HCT116 (cell line): ENCODE measurements at regions not wholly inside any gene's neighbourhood (a gene's known extent, or its start where the extent isn't known, plus 50 kb on each side); places are given as distances from the start of the nearest gene placed in this dataset.

ENCODE experiments used
- ATAC-seq: fragments of 200-7000 bp; cut with Tn5 transposase; 2 replicates; pipeline ENCODE4 v1.9.1; 2020; ENCODE audit warnings: mild to moderate bottlenecking, moderate library complexity
- BruUV-seq: library from RNA; stranded (reverse); fragments of 400-500 nt; replicated peaks from 2 replicates; lab custom pipeline; 2021; lab: Mats Ljungman, UMichigan
- CTCF ChIA-PET: fragments of 300-600 bp; sonication (Branson Sonifier 250); formaldehyde crosslinking; loops from one replicate; lab custom pipeline; 2021; ENCODE audit warnings: antibody characterized with exemption; lab: Charles Lee
- POLR2A ChIA-PET: fragments of 300-600, 350-600 bp; sonication (Branson Sonifier 250); formaldehyde crosslinking; loops from one replicate; lab custom pipeline; 2021; ENCODE audit warnings: antibody characterized with exemption; lab: Charles Lee
- RAD21 ChIA-PET, 2 experiments: fragments of 300-600 bp; sonication (Branson Sonifier 250); formaldehyde crosslinking; loops; one replicate each; lab custom pipeline; 2023; ENCODE audit warnings: low total read pairs in 2 of 2; ENCODE audit not compliant: uncharacterized antibody in 2 of 2, unreplicated experiment in 2 of 2, low non-redundant PET in 1 of 2; lab: Charles Lee
- DNase-seq: peaks from one replicate; pipeline ENCODE4 v3.0.0-alpha.2; 2010; ENCODE audit warnings: low read depth, low spot score
- H2AFZ ChIP-seq: fragments of 200-600 bp; shearing (Covaris generic), sonication (generic); 2 replicates; pipeline ENCODE4 v1.6.1; 2017; ENCODE audit warnings: low read depth, mixed run types, mixed read lengths, antibody characterized with exemption, low read length; ENCODE audit not compliant: poor library complexity, severe bottlenecking
- H3K27ac ChIP-seq: 2 replicates; pipeline ENCODE4 v1.5.1; 2012; ENCODE audit warnings: low read depth, low read length
- H3K27me3 ChIP-seq: fragments of 200-600 bp; sonication (generic); 2 replicates; pipeline ENCODE4 v1.6.1; 2016; ENCODE audit warnings: mixed run types, low read length, mixed read lengths; ENCODE audit not compliant: insufficient read depth
- H3K36me3 ChIP-seq, 2 experiments: fragments of 200-500 bp in 1 of 2; fragments of 200-600 bp in 1 of 2; sonication (Bioruptor generic) in 1 of 2; sonication (generic) in 1 of 2; 2 replicates each; pipeline versions ENCODE4 v1.5.1 to v1.6.1; 2014 to 2016; ENCODE audit warnings: low read length in 2 of 2, inconsistent platforms in 1 of 2, mixed read lengths in 1 of 2, mixed run types in 1 of 2; ENCODE audit not compliant: insufficient read depth in 2 of 2, control insufficient read depth in 1 of 2
- H3K4me1 ChIP-seq, 2 experiments: fragments of 200-600 bp in 1 of 2; sonication (generic) in 1 of 2; 2 replicates each; pipeline versions ENCODE4 v1.5.1 to v1.6.1; 2012 to 2017; ENCODE audit warnings: low read length in 2 of 2, inconsistent platforms in 1 of 2, mild to moderate bottlenecking in 1 of 2, mixed read lengths in 1 of 2, mixed run types in 1 of 2, moderate library complexity in 1 of 2; ENCODE audit not compliant: insufficient read depth in 2 of 2, control insufficient read depth in 1 of 2
- H3K4me2 ChIP-seq: fragments of 200-600 bp; sonication (generic); 2 replicates; pipeline ENCODE4 v1.6.1; 2017; ENCODE audit warnings: mixed run types, low read length, mixed read lengths
- H3K4me3 ChIP-seq, 2 experiments: fragments of 200-600 bp in 1 of 2; sonication (generic) in 1 of 2; replicated peaks in 1 of 2; 2 replicates each; pipeline ENCODE4 v1.5.1; 2011 to 2016; ENCODE audit warnings: low read length in 2 of 2, control low read depth in 1 of 2, low read depth in 1 of 2, mild to moderate bottlenecking in 1 of 2, mixed read lengths in 1 of 2, mixed run types in 1 of 2
- H3K79me2 ChIP-seq: fragments of 200-600 bp; sonication (generic); 2 replicates; pipeline ENCODE4 v1.6.1; 2017; ENCODE audit warnings: mild to moderate bottlenecking, mixed run types, low read length, moderate library complexity, mixed read lengths; ENCODE audit not compliant: insufficient read depth
- H3K9ac ChIP-seq: fragments of 200-600 bp; sonication (generic); 2 replicates; pipeline ENCODE4 v1.6.1; 2016; ENCODE audit warnings: low read length, mixed read lengths
- H3K9me2 ChIP-seq: fragments of 200-600 bp; sonication (generic), shearing (Covaris generic); 2 replicates; pipeline ENCODE4 v1.6.1; 2017; ENCODE audit warnings: mixed run types, mild to moderate bottlenecking, moderate library complexity; ENCODE audit not compliant: insufficient read depth
- H3K9me3 ChIP-seq, 2 experiments: fragments of 200-500 bp in 1 of 2; fragments of 200-600 bp in 1 of 2; sonication (Bioruptor generic) in 1 of 2; sonication (generic) in 1 of 2; 2 replicates each; pipeline ENCODE4 v1.6.1; 2014 to 2017; ENCODE audit warnings: low read length in 2 of 2, mixed read lengths in 2 of 2, inconsistent platforms in 1 of 2, low read depth in 1 of 2, mild to moderate bottlenecking in 1 of 2, mixed run types in 1 of 2, moderate library complexity in 1 of 2; ENCODE audit not compliant: control insufficient read depth in 1 of 2, insufficient read depth in 1 of 2
- H4K20me1 ChIP-seq: fragments of 200-600 bp; sonication (generic), shearing (Covaris generic); 2 replicates; pipeline ENCODE4 v1.6.1; 2017; ENCODE audit warnings: mixed run types, mild to moderate bottlenecking, moderate library complexity; ENCODE audit not compliant: insufficient read depth
- CEBPB ChIP-seq: IDR thresholded peaks from 2 replicates; pipeline ENCODE4 v1.6.1; 2012; ENCODE audit warnings: low read depth
- EZH2phosphoT487 ChIP-seq: fragments of 200-600 bp; IDR thresholded peaks from 2 replicates; pipeline ENCODE4 v1.6.1; 2018; ENCODE audit warnings: antibody characterized with exemption, borderline replicate concordance
- JUND ChIP-seq: IDR thresholded peaks from 2 replicates; pipeline ENCODE4 v1.6.1; 2012
- POLR2A ChIP-seq: IDR thresholded peaks from 2 replicates; pipeline ENCODE4 v1.7.0; 2011; ENCODE audit warnings: borderline replicate concordance; ENCODE audit not compliant: insufficient read depth, insufficient read length; ENCODE audit errors: extremely low read depth
- SIN3A ChIP-seq: IDR thresholded peaks from 2 replicates; pipeline ENCODE4 v1.6.1; 2012; ENCODE audit warnings: low read depth
- SRF ChIP-seq: IDR thresholded peaks from 2 replicates; pipeline ENCODE4 v1.6.1; 2012; ENCODE audit warnings: low read depth
- ZNF274 ChIP-seq: fragments of 200-500 bp; sonication (Bioruptor generic); IDR thresholded peaks from 2 replicates; pipeline ENCODE4 v1.6.1; 2014; ENCODE audit warnings: mild to moderate bottlenecking, low read depth, low read length, inconsistent platforms
- intact Hi-C: fragments of 100-400 bp; cut with micrococcal nuclease; formaldehyde crosslinking; loops from 2 replicates; pipeline ENCODE4 v1.10.0; 2022
- TF ChIP-seq, protein P1 (sequence below), 3 experiments: fragments of 200-600 bp in 1 of 3; sonication (generic) in 1 of 3; IDR thresholded peaks in 2 of 3; conservative IDR thresholded peaks in 1 of 3; 2 replicates each; pipeline ENCODE4 v1.5.1; 2012 to 2017; ENCODE audit warnings: low read depth in 2 of 3, low read length in 2 of 3, antibody characterized with exemption in 1 of 3, borderline replicate concordance in 1 of 3, control low read depth in 1 of 3, mild to moderate bottlenecking in 1 of 3, mixed read lengths in 1 of 3, mixed run types in 1 of 3, moderate library complexity in 1 of 3; ENCODE audit not compliant: insufficient read depth in 1 of 3
- TF ChIP-seq, protein P2 (sequence below): IDR thresholded peaks from 2 replicates; pipeline ENCODE4 v1.6.1; 2012
- TF ChIP-seq, protein P3 (sequence below): IDR thresholded peaks from 2 replicates; pipeline ENCODE4 v1.6.1; 2011; ENCODE audit warnings: mild to moderate bottlenecking, low read length, moderate library complexity; ENCODE audit not compliant: insufficient replicate concordance; ENCODE audit errors: extremely low read depth

DNA sequence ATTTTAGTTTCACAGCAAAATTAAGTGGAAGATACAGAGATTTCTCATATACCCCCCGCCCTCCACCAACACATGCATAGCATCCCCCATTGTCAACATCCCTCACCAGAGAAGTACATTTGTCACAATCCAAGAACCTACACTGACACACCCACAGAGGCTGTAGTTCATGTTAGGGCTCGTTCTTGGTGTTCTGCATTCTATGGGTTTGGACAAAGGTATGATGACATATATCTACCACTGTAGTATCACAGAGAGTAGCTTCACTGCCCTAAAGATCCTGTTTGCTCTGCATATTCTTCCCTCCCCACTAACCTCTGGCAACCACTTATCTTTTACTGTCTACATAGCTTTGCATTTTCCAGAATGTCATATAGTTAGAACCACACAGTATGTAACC is 444.6 kb upstream of the DCN start:
- no TSS peak for BruUV-seq
- TF ChIP-seq EZH2phosphoT487: no peak
- Histone ChIP-seq H3K4me1 (no peaks in the 10 kb centered on the region), H2AFZ (no peak overlapping the region), H4K20me1 (no peaks in the 10 kb centered on the region), H3K4me3 (no peak overlapping the region), H3K36me3 (no peaks in the 10 kb centered on the region), H3K79me2 (no peaks in the 10 kb centered on the region), H3K9me3 (no peaks in the 10 kb centered on the region), H3K4me2 (no peak overlapping the region), H3K27ac (no peak overlapping the region), H3K27me3 (no peaks in the 10 kb centered on the region), H3K9me2 (no peaks in the 10 kb centered on the region), H3K9ac (no peak overlapping the region)
- intact Hi-C loops: no loop called here
- POLR2A ChIA-PET: no interaction called here
- CTCF ChIA-PET: no interaction called here
- ATAC-seq (no peak), DNase-seq (no peak)
- RAD21 ChIA-PET: no interaction called here

DNA sequence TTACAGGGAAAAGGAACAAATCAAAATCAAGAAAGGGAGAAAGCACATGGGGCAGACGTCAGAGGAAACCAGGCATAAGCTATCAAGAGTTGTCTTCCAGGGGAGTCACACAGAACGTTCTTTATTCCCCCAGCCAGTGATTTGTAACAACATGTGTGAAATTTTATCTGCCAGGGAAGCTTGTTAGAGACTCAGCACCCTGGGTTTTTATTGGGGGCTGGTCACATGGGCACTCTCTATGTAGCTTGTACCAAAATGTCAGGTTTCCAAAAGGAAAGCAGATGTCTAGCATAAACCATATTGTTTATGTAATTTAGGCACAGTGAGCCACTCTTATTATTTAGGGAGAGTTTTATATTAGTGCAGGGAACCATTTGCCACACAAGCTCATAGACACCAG is 440.4 kb upstream of the DCN start:
- intact Hi-C loops: no loop called here
- Histone ChIP-seq H3K36me3 (no peaks in the 10 kb centered on the region), H3K4me1 (peaks cover 0 to 5% of the 10 kb centered on the region in 2 experiments; a peak in 2 of 4 replicates), H4K20me1 (no peaks in the 10 kb centered on the region), H3K79me2 (no peaks in the 10 kb centered on the region), H3K27me3 (no peaks in the 10 kb centered on the region), H3K9me3 (no peaks in the 10 kb centered on the region), H2AFZ (no peak overlapping the region), H3K4me3 (no peak overlapping the region), H3K27ac (no peak overlapping the region), H3K9me2 (no peaks in the 10 kb centered on the region), H3K9ac (no peak overlapping the region), H3K4me2 (no peak overlapping the region)
- TF ChIP-seq, protein P1, sequence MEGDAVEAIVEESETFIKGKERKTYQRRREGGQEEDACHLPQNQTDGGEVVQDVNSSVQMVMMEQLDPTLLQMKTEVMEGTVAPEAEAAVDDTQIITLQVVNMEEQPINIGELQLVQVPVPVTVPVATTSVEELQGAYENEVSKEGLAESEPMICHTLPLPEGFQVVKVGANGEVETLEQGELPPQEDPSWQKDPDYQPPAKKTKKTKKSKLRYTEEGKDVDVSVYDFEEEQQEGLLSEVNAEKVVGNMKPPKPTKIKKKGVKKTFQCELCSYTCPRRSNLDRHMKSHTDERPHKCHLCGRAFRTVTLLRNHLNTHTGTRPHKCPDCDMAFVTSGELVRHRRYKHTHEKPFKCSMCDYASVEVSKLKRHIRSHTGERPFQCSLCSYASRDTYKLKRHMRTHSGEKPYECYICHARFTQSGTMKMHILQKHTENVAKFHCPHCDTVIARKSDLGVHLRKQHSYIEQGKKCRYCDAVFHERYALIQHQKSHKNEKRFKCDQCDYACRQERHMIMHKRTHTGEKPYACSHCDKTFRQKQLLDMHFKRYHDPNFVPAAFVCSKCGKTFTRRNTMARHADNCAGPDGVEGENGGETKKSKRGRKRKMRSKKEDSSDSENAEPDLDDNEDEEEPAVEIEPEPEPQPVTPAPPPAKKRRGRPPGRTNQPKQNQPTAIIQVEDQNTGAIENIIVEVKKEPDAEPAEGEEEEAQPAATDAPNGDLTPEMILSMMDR (IDR thresholded peaks at IDR 0.05 in 2 of 3, conservative IDR thresholded peaks at IDR 0.05 in 1 of 3; ENCODE audit: borderline replicate concordance in 1 of 3, insufficient read depth in 1 of 3, low read depth in 2 of 3, low read length in 2 of 3): no peak
- TF ChIP-seq, protein P2, sequence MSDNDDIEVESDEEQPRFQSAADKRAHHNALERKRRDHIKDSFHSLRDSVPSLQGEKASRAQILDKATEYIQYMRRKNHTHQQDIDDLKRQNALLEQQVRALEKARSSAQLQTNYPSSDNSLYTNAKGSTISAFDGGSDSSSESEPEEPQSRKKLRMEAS: no peak
- TF ChIP-seq EZH2phosphoT487 (no peak), ZNF274 (no peak), CEBPB (no peak), SRF (no peak), SIN3A (no peak), POLR2A (no peak), JUND (no peak)
- TF ChIP-seq, protein P3, sequence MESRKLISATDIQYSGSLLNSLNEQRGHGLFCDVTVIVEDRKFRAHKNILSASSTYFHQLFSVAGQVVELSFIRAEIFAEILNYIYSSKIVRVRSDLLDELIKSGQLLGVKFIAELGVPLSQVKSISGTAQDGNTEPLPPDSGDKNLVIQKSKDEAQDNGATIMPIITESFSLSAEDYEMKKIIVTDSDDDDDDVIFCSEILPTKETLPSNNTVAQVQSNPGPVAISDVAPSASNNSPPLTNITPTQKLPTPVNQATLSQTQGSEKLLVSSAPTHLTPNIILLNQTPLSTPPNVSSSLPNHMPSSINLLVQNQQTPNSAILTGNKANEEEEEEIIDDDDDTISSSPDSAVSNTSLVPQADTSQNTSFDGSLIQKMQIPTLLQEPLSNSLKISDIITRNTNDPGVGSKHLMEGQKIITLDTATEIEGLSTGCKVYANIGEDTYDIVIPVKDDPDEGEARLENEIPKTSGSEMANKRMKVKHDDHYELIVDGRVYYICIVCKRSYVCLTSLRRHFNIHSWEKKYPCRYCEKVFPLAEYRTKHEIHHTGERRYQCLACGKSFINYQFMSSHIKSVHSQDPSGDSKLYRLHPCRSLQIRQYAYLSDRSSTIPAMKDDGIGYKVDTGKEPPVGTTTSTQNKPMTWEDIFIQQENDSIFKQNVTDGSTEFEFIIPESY: no peak
- ChIA-PET CTCF (no interaction called here), POLR2A (no interaction called here), RAD21 (no interaction called here)
- ATAC-seq (no peak), DNase-seq (no peak)
- no TSS peak for BruUV-seq
